Brain microvascular endothelial cell (primary cell): ENCODE measurements at regions not wholly inside any gene's neighbourhood (a gene's known extent, or its start where the extent isn't known, plus 50 kb on each side); places are given as distances from the start of the nearest gene placed in this dataset.

Experiments used
- DNase-seq: peaks from one replicate; pipeline ENCODE4 v3.0.0-alpha.2; 2020
- H3K27ac ChIP-seq: fragments of 250-450 bp; sonication (Bioruptor Pico); 2 replicates; pipeline ENCODE4 v1.5.1; 2020; ENCODE audit warnings: mild to moderate bottlenecking, moderate library complexity
- H3K27me3 ChIP-seq: fragments of 250-450 bp; sonication (Bioruptor Pico); replicated peaks from 2 replicates; pipeline ENCODE4 v1.5.1; 2020; ENCODE audit warnings: mild to moderate bottlenecking
- H3K36me3 ChIP-seq: fragments of 250-450 bp; sonication (Bioruptor Pico); replicated peaks from 2 replicates; pipeline ENCODE4 v1.5.1; 2020; ENCODE audit warnings: mild to moderate bottlenecking
- H3K4me3 ChIP-seq: 2 replicates; pipeline ENCODE4 v1.5.1; 2011; ENCODE audit warnings: low read depth, mild to moderate bottlenecking, control low read depth, low read length, moderate library complexity
- in situ Hi-C: cut with HindIII; loops from 2 replicates; pipeline ENCODE4 v1.10.0; 2017; ENCODE audit warnings: low sequenced_read_pairs, low pct_ligation_motif_present
- TF ChIP-seq, protein P1 (sequence below): IDR thresholded peaks from 2 replicates; pipeline ENCODE4 v1.5.1; 2011; ENCODE audit warnings: low read depth, mild to moderate bottlenecking, moderate library complexity, low read length, control low read depth, inconsistent platforms; ENCODE audit errors: missing control alignments

DNA sequence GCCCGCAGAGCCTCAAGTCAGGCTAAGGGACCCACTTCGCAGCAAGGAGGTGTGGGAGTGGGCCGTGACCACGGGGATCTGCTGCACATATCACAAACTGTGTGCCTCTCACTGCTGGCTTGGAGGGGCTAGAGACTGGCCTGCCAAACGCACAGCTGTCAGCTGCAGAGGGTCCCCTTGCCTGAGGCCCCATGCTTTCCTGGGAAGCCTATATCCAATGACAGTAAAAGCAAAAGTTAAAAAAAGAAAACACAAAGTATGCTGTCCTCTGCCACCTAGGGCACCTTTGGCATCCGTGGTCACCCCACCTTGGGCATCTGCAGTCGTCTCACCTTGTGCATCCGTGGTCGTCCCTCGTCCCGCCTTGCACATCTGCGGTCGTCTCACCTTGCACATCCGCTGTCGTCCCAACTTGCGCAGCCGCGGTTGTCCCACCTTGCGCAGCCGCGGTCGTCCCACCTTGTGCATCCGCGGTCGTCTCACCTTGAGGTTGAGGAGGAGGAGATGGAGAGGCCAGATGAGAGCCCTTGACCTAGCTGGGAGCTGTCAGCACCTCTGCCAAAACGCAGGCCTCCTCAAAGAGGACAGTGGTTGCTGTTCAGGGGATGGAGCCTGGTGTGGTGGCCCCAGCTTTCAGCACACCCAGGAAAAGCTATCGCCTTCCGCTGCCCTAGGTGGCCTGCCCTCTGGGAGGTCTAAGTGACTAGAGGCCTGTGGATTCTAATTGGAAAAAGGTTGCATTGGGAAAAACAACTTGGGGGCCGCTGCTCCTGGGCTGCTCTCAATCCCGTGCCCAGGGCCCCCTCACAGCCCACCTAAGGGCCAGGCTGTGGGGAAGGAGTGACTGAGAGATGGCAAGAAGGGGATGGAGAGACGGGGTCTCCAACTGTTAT, 90.5 kb downstream of the MYEOV start:
- TF ChIP-seq, protein P1, sequence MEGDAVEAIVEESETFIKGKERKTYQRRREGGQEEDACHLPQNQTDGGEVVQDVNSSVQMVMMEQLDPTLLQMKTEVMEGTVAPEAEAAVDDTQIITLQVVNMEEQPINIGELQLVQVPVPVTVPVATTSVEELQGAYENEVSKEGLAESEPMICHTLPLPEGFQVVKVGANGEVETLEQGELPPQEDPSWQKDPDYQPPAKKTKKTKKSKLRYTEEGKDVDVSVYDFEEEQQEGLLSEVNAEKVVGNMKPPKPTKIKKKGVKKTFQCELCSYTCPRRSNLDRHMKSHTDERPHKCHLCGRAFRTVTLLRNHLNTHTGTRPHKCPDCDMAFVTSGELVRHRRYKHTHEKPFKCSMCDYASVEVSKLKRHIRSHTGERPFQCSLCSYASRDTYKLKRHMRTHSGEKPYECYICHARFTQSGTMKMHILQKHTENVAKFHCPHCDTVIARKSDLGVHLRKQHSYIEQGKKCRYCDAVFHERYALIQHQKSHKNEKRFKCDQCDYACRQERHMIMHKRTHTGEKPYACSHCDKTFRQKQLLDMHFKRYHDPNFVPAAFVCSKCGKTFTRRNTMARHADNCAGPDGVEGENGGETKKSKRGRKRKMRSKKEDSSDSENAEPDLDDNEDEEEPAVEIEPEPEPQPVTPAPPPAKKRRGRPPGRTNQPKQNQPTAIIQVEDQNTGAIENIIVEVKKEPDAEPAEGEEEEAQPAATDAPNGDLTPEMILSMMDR: no peak
- no peaks in the 10 kb centered on the region for H3K36me3 ChIP-seq
- no peak overlapping the region for H3K27ac ChIP-seq
- H3K4me3 ChIP-seq: no peak overlapping the region
- DNase-seq: no peak
- in situ Hi-C loops: no loop called here
- H3K27me3 ChIP-seq: no peaks in the 10 kb centered on the region

- in situ Hi-C loops: no loop called here
- no peaks in the 10 kb centered on the region for H3K36me3 ChIP-seq
- H3K27me3 ChIP-seq: no peaks in the 10 kb centered on the region
- no peak overlapping the region for H3K4me3 ChIP-seq
- no peak for DNase-seq
- H3K27ac ChIP-seq: no peak overlapping the region
- TF ChIP-seq, protein P1: no peak
These were observed 91.3 kb downstream of the MYEOV start for GRCh38 chr11:69385144-69385820.

- Histone ChIP-seq H3K4me3 (no peak overlapping the region), H3K36me3 (no peaks in the 10 kb centered on the region), H3K27ac (no peak overlapping the region), H3K27me3 (no peaks in the 10 kb centered on the region)
- TF ChIP-seq, protein P1: no peak
- no peak for DNase-seq
- in situ Hi-C loops: no loop called here
These were observed 92.0 kb downstream of the MYEOV start for GRCh38 chr11:69385832-69386427.

GRCh38 chr11:69386594-69387408, 92.8 kb downstream of the MYEOV start:
- in situ Hi-C loops: no loop called here

DNA sequence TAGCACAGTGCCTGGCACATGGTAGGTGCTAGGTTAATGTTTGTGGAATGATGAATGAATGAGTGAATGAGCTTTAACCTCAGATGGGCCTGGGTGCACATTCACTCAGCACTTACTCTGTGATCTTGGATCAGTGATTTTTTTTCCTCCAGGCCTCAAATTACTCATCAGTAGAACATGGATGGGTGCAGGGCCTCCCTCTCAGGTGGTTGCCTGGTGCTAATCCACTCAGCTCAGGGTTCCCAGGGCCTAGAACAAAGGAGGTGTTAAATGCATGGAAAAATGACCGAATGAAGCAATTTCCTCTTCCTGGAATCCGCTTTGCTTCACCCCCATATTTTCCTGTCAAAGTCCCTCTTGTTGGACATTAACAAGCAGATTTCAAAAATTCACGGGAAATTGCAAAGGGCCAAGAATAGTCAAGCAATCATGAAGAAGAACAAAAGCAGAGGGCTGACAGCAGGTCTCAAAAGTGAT, 93.5 kb downstream of the MYEOV start:
- Histone ChIP-seq H3K27me3 (no peaks in the 10 kb centered on the region), H3K27ac (no peak overlapping the region), H3K36me3 (no peaks in the 10 kb centered on the region), H3K4me3 (no peak overlapping the region)
- TF ChIP-seq, protein P1: no peak
- in situ Hi-C loops: no loop called here
- no peak for DNase-seq

More at GRCh38 chr11:69386594-69387408, 92.8 kb downstream of the MYEOV start:
- TF ChIP-seq, protein P1: no peak
- no peak for DNase-seq
- H3K36me3 ChIP-seq: no peaks in the 10 kb centered on the region
- no peaks in the 10 kb centered on the region for H3K27me3 ChIP-seq
- H3K4me3 ChIP-seq: no peak overlapping the region
- H3K27ac ChIP-seq: no peak overlapping the region
